AG10803 (cell line): ENCODE measurements at regions not wholly inside any gene's neighbourhood (a gene's known extent, or its start where the extent isn't known, plus 50 kb on each side); places are given as distances from the start of the nearest gene placed in this dataset.
A peak's percentile ranks its signal among the peaks of the same experiment; 100 is the strongest.
"Not testable (repeated sequence)": the region's sequence is repeated elsewhere in the genome, so short reads cannot be mapped to it uniquely, and the experiment has no call there.

Experiments
- DNase-seq: peaks from one replicate; pipeline ENCODE4 v3.0.0; 2010; ENCODE audit warnings: low read depth
- H3K4me3 ChIP-seq: 2 replicates; pipeline ENCODE4 v1.5.1; 2011; ENCODE audit warnings: mild to moderate bottlenecking, low read length, control low read depth
- CTCF ChIP-seq: conservative IDR thresholded peaks from 2 replicates; pipeline ENCODE4 v1.5.1; 2011; ENCODE audit warnings: mild to moderate bottlenecking, low read length, control low read depth, inconsistent platforms

- TF ChIP-seq CTCF = peak; percentile 95
- peak; percentile 74 for DNase-seq
- H3K4me3 ChIP-seq = no peak overlapping the region
Observed at GRCh38 chr12:46983959-46984841, 95.2 kb upstream of the PCED1B start.

- DNase-seq = no peak
- TF ChIP-seq CTCF = no peak
Observed at GRCh38 chr12:46985816-46986215, 93.6 kb upstream of the PCED1B start.

GRCh38 chr12:46988122-46988521, 91.3 kb upstream of the PCED1B start:
- H3K4me3 ChIP-seq, DNase-seq: not testable (repeated sequence)

More at GRCh38 chr12:46985816-46986215, 93.6 kb upstream of the PCED1B start:
- no peak overlapping the region for H3K4me3 ChIP-seq

GRCh38 chr12:46990211-46990610, 89.2 kb upstream of the PCED1B start:
- no peak for DNase-seq
- no peak for TF ChIP-seq CTCF
- H3K4me3 ChIP-seq = no peak overlapping the region

GRCh38 chr12:46992051-46992450, 87.4 kb upstream of the PCED1B start:
- not testable (repeated sequence) for DNase-seq, H3K4me3 ChIP-seq

- peak; percentile 85 for DNase-seq
- no peak overlapping the region for H3K4me3 ChIP-seq
- no peak for TF ChIP-seq CTCF
Observed at GRCh38 chr12:46998811-46999368, 80.5 kb upstream of the PCED1B start.

GRCh38 chr12:47004634-47005033, 74.8 kb upstream of the PCED1B start:
- no peak for TF ChIP-seq CTCF
- no peak overlapping the region for H3K4me3 ChIP-seq
- DNase-seq = no peak

GRCh38 chr12:47007048-47007447, 72.4 kb upstream of the PCED1B start:
- no peak for TF ChIP-seq CTCF
- no peak for DNase-seq
- H3K4me3 ChIP-seq = no peak overlapping the region
